ENCODE measurements at regions not wholly inside any gene's neighbourhood (a gene's known extent, or its start where the extent isn't known, plus 50 kb on each side); places are given as distances from the start of the nearest gene placed in this dataset.
"Not testable (repeated sequence)": the region's sequence is repeated elsewhere in the genome, so short reads cannot be mapped to it uniquely, and the experiment has no call there.

DNA sequence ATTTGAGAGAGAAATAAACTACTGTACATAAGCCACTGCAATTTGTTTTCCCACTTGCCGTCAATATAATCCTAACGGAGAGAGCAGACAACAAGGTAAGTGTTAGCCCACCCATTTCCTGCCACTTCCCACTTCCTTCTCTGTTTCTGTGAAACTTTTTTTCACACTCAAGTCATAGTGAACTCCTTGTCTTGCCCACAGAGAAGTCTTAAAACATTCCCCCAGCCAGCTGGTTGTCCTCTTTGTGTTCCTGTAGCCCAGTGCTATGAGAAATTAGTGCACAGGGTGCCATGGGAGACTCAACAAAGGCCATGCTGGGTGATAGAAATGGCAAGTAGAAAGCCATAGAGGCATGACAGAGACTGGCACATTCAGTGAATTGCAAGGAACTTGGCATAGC lies 208.6 kb downstream of the BLID start:
- H3K27ac ChIP-seq (ENCODE audit: low read depth in 1 of 2, low read length in 1 of 2), result no peak overlapping the region
- H3K4me3 ChIP-seq, result no peak overlapping the region
- H3K9ac ChIP-seq (ENCODE audit: insufficient read depth in 1 of 2, low read length in 2 of 2), result no peak overlapping the region
- WGBS, 2 donors, result 20 to 59% methylated on average over 2 of the region's 2 CpGs
- TF ChIP-seq, protein P1, sequence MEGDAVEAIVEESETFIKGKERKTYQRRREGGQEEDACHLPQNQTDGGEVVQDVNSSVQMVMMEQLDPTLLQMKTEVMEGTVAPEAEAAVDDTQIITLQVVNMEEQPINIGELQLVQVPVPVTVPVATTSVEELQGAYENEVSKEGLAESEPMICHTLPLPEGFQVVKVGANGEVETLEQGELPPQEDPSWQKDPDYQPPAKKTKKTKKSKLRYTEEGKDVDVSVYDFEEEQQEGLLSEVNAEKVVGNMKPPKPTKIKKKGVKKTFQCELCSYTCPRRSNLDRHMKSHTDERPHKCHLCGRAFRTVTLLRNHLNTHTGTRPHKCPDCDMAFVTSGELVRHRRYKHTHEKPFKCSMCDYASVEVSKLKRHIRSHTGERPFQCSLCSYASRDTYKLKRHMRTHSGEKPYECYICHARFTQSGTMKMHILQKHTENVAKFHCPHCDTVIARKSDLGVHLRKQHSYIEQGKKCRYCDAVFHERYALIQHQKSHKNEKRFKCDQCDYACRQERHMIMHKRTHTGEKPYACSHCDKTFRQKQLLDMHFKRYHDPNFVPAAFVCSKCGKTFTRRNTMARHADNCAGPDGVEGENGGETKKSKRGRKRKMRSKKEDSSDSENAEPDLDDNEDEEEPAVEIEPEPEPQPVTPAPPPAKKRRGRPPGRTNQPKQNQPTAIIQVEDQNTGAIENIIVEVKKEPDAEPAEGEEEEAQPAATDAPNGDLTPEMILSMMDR (IDR thresholded peaks at IDR 0.05; ENCODE audit: control extremely low read depth, extremely low read depth), result no peak
- DNase-seq (no peak), ATAC-seq (ENCODE audit: insufficient read depth, low FRiP score) (no peak)
- no peaks in the 10 kb centered on the region for H3K27me3 ChIP-seq (ENCODE audit: control insufficient read depth in 3 of 3, insufficient read depth in 3 of 3, low read length in 2 of 3)
- no peaks in the 10 kb centered on the region for H3K9me3 ChIP-seq (ENCODE audit: control insufficient read depth in 4 of 4, insufficient read depth in 3 of 4, low read length in 3 of 4)
- H3K36me3 ChIP-seq (ENCODE audit: control insufficient read depth in 4 of 4, insufficient read depth in 4 of 4, low read length in 4 of 4), result no peaks in the 10 kb centered on the region
- no peaks in the 10 kb centered on the region for H3K4me1 ChIP-seq (ENCODE audit: control insufficient read depth in 5 of 5, insufficient read depth in 5 of 5, low read length in 5 of 5)

DNA sequence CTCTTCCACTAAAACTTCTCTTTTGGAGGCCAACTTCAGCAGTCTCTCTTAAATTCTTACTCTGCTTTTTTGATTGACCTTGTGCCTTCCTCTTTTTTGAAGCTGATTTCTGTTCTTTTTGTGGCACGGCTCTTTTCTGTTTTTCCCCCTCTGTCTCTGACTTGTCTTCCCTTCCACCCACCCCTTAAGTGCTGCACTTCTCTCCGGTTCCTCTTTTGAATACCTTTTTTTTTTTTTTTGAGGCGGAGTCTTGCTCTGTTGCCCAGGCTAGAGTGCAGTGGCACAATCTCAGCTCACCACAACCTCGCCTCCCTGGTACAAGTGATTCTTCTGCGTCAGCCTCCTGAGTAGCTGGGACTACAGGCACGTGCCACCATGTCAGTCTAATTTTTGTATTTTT lies 211.9 kb downstream of the BLID start:
- Histone ChIP-seq H3K4me3 (no peak overlapping the region), H3K27me3 (ENCODE audit: control insufficient read depth in 3 of 3, insufficient read depth in 3 of 3, low read length in 2 of 3) (no peaks in the 10 kb centered on the region), H3K9ac (ENCODE audit: insufficient read depth in 1 of 2, low read length in 2 of 2) (no peak overlapping the region), H3K4me1 (ENCODE audit: control insufficient read depth in 5 of 5, insufficient read depth in 5 of 5, low read length in 5 of 5) (peaks cover 0 to under 1% (median 0%) of the 10 kb centered on the region in 5 donors), H3K27ac (ENCODE audit: low read depth in 1 of 2, low read length in 1 of 2) (no peak overlapping the region), H3K36me3 (ENCODE audit: control insufficient read depth in 4 of 4, insufficient read depth in 4 of 4, low read length in 4 of 4) (no peaks in the 10 kb centered on the region), H3K9me3 (ENCODE audit: control insufficient read depth in 4 of 4, insufficient read depth in 3 of 4, low read length in 3 of 4) (no peaks in the 10 kb centered on the region)
- ATAC-seq (ENCODE audit: insufficient read depth, low FRiP score) (no peak), DNase-seq (no peak)
- TF ChIP-seq, protein P1 (IDR thresholded peaks at IDR 0.05; ENCODE audit: control extremely low read depth, extremely low read depth), result no peak
- whole genome bisulfite sequencing, 2 donors, result 47 to 66% methylated on average over 5 to 6 of the region's 6 CpGs

DNA sequence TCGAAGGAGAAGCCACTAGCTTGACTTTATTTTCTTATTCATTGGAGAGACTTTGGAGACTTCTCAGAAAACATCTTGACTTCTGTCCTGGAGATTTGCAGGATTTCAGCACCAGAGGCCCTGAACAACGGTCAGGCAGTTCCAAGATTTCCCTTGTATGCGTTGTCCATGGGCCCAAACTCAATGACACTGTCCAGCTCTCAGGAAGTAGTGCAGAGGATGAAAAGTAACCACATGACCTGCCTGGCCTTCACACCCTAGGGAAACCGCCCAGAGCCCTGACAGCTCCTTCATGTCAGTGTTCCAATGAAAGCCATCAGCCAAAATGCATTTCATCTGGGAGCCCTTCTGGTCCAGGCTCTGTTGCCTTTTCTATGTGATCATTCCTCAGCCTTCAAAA lies 214.1 kb downstream of the BLID start:
- H3K27ac ChIP-seq (ENCODE audit: low read depth in 1 of 2, low read length in 1 of 2), result no peak overlapping the region
- TF ChIP-seq, protein P1 (IDR thresholded peaks at IDR 0.05; ENCODE audit: control extremely low read depth, extremely low read depth), result no peak
- H3K9ac ChIP-seq (ENCODE audit: insufficient read depth in 1 of 2, low read length in 2 of 2), result no peak overlapping the region
- H3K4me1 ChIP-seq (ENCODE audit: control insufficient read depth in 5 of 5, insufficient read depth in 5 of 5, low read length in 5 of 5), result peaks cover 0 to 11% (median 5%) of the 10 kb centered on the region in 5 donors
- no peaks in the 10 kb centered on the region for H3K36me3 ChIP-seq (ENCODE audit: control insufficient read depth in 4 of 4, insufficient read depth in 4 of 4, low read length in 4 of 4)
- WGBS, 2 donors, result 87 to 94% methylated on average over 4 of the region's 4 CpGs
- ATAC-seq (ENCODE audit: insufficient read depth, low FRiP score), result no peak
- H3K4me3 ChIP-seq, result no peak overlapping the region
- no peaks in the 10 kb centered on the region for H3K27me3 ChIP-seq (ENCODE audit: control insufficient read depth in 3 of 3, insufficient read depth in 3 of 3, low read length in 2 of 3)
- H3K9me3 ChIP-seq (ENCODE audit: control insufficient read depth in 4 of 4, insufficient read depth in 3 of 4, low read length in 3 of 4), result no peaks in the 10 kb centered on the region
- DNase-seq, result no peak

DNA sequence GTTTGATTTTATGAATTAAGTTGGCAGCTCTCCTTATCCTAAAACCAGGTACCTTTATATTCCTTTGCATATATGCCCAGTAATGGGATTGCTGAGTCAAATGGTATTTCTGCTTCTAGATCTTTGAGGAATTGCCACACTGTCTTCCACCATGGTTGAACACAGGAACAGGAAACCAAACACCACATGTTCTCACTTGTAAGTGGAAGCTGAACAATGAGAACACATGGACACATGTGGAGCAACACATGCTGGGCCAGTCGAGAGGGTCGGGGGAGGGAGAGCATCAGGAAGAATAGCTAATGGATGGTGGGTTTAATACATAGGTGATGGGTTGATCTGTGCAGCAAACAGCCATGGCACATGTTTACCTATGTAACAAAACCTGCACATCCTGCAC lies 214.6 kb downstream of the BLID start:
- DNase-seq; H3K36me3 ChIP-seq (ENCODE audit: control insufficient read depth in 4 of 4, insufficient read depth in 4 of 4, low read length in 4 of 4); H3K9me3 ChIP-seq (ENCODE audit: control insufficient read depth in 4 of 4, insufficient read depth in 3 of 4, low read length in 3 of 4); H3K9ac ChIP-seq (ENCODE audit: insufficient read depth in 1 of 2, low read length in 2 of 2); H3K27me3 ChIP-seq (ENCODE audit: control insufficient read depth in 3 of 3, insufficient read depth in 3 of 3, low read length in 2 of 3); H3K4me3 ChIP-seq; ATAC-seq (ENCODE audit: insufficient read depth, low FRiP score); H3K27ac ChIP-seq (ENCODE audit: low read depth in 1 of 2, low read length in 1 of 2): not testable (repeated sequence)
- 28 to 52% methylated on average over 2 of the region's 2 CpGs for WGBS, 2 donors
- H3K4me1 ChIP-seq (ENCODE audit: control insufficient read depth in 5 of 5, insufficient read depth in 5 of 5, low read length in 5 of 5), result peaks cover 0 to 11% (median 5%) of the 10 kb centered on the region in 5 donors
